GM12873 (cell line): ENCODE measurements at regions not wholly inside any gene's neighbourhood (a gene's known extent, or its start where the extent isn't known, plus 50 kb on each side); places are given as distances from the start of the nearest gene placed in this dataset.
A peak's percentile ranks its signal among the peaks of the same experiment; 100 is the strongest.

Source experiments
- CTCF ChIP-seq: IDR thresholded peaks from 2 replicates; pipeline ENCODE4 v1.5.1; 2012; ENCODE audit warnings: low read depth, mild to moderate bottlenecking, moderate library complexity, low read length, control low read depth; ENCODE audit not compliant: insufficient read depth; ENCODE audit errors: missing control alignments

GRCh38 chr5:102554082-102554481 is 55.3 kb upstream of the SLCO6A1 start:
- TF ChIP-seq CTCF: no peak

- peak; percentile 11 for TF ChIP-seq CTCF
Observed at GRCh38 chr5:102554728-102555127, 55.9 kb upstream of the SLCO6A1 start.

- peak; percentile 94 for TF ChIP-seq CTCF
Observed at GRCh38 chr5:102561894-102562760, 63.3 kb upstream of the SLCO6A1 start.

- TF ChIP-seq CTCF: no peak
Observed at GRCh38 chr5:102570747-102571146, 71.9 kb upstream of the SLCO6A1 start.

- no peak for TF ChIP-seq CTCF
Observed at GRCh38 chr5:102578362-102578761, 79.6 kb upstream of the SLCO6A1 start.

GRCh38 chr5:102579379-102579778 is 80.6 kb upstream of the SLCO6A1 start:
- no peak for TF ChIP-seq CTCF

GRCh38 chr5:102581011-102581410 is 82.2 kb upstream of the SLCO6A1 start:
- no peak for TF ChIP-seq CTCF
